Activated naive CD8-positive, alpha-beta T cell (primary cell): ENCODE measurements at regions not wholly inside any gene's neighbourhood (a gene's known extent, or its start where the extent isn't known, plus 50 kb on each side); places are given as distances from the start of the nearest gene placed in this dataset.
"Not testable (repeated sequence)": the region's sequence is repeated elsewhere in the genome, so short reads cannot be mapped to it uniquely, and the experiment has no call there.

ENCODE experiments used
- H3K27ac Mint-ChIP-seq: one replicate; pipeline ENCODE4 v1.8.0; 2021; ENCODE audit warnings: mixed read lengths
- H3K27me3 Mint-ChIP-seq: one replicate; pipeline ENCODE4 v1.8.0; 2021; ENCODE audit warnings: mixed read lengths
- H3K36me3 Mint-ChIP-seq: one replicate; pipeline ENCODE4 v1.8.0; 2021; ENCODE audit warnings: mixed read lengths
- H3K4me1 Mint-ChIP-seq: one replicate; pipeline ENCODE4 v1.8.0; 2021; ENCODE audit warnings: low read depth, mixed read lengths
- H3K4me3 Mint-ChIP-seq: one replicate; pipeline ENCODE4 v1.8.0; 2021; ENCODE audit warnings: mild to moderate bottlenecking, mixed read lengths
- H3K9me3 Mint-ChIP-seq: one replicate; pipeline ENCODE4 v1.8.0; 2021; ENCODE audit warnings: low read depth, mixed read lengths

DNA sequence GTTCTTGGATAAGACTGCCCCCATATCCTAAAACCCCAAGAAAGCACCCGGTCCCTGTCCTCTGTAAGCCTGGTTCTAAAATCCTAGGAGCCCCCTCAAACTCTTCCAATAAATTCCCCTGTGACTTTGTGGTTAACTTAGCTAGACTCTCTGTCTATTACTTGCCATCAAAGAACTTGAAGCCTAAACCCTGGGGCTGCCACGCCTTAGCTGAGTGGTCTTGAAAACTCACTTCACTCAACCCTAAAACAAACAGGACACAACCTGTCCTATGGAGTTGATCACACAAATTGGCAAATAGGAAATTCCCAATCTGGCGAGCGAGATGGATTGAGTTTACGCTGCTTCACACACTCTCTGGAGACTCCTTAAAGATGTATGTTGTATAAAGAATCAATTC, 191.4 kb upstream of the SVIL start:
- H3K36me3 Mint-ChIP-seq: peaks cover 3% of the 10 kb centered on the region
- H3K4me3 Mint-ChIP-seq: no peak overlapping the region
- no peak overlapping the region for H3K27ac Mint-ChIP-seq
- H3K4me1 Mint-ChIP-seq: no peaks in the 10 kb centered on the region
- peaks cover 7% of the 10 kb centered on the region for H3K27me3 Mint-ChIP-seq
- peaks cover 3% of the 10 kb centered on the region for H3K9me3 Mint-ChIP-seq

DNA sequence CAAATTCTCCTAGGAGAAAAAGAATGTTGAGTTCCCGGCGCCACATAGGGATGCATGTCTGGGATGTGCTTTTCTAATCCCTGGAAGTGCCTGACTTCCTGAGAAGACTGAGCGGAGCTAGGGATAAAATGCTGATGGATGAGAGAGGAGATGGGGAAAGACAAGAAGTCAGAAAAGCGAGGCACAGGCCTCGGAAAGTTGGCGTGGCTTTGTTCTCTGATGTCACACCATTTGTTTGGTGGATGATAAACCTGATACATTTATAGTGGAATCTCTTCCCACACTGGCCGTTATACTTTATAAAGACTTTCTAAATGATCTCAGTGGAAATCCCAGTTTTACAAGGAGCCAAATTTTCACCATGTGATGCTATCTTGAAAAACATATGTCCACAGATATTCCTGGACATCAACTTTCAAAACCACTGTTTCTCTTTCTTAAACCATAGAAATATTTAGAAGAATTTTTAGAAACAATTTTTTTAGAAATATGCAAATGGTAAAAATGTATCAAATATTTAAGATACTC, 188.8 kb upstream of the SVIL start:
- H3K27ac Mint-ChIP-seq: no peak overlapping the region
- H3K4me3 Mint-ChIP-seq: no peak overlapping the region
- H3K4me1 Mint-ChIP-seq: no peaks in the 10 kb centered on the region
- peaks cover 7% of the 10 kb centered on the region for H3K27me3 Mint-ChIP-seq
- no peaks in the 10 kb centered on the region for H3K9me3 Mint-ChIP-seq
- no peaks in the 10 kb centered on the region for H3K36me3 Mint-ChIP-seq

DNA sequence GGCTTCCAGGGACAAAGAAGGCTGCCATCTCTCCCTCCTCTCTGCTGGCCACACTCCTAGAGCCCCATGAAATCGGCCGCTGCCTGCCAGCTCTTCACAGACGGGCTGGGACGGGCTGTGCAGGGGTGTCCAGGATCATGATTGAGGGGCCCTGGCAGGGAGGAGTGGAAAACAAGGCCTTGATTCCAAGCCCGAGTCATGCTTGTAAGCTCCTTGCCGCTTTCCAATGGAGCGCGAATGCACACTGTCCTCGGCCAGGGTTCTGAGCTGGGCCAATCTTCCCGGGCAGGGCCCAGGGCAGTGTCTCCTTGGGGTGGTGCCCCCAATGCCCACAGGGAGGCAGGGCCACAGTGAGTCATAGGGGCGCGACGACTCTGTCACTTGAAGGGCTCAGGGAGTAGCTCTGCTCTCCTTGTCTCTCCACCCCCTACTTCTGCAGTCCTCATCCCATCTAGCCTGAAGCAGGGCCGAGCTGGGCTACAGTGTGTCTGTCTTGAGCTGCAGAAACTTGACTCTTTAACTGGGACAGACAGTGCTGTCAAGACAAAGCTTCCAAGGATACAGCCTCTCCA, 186.2 kb upstream of the SVIL start:
- H3K27ac Mint-ChIP-seq: no peak overlapping the region
- H3K4me1 Mint-ChIP-seq: no peaks in the 10 kb centered on the region
- H3K27me3 Mint-ChIP-seq: peaks cover 6% of the 10 kb centered on the region
- H3K36me3 Mint-ChIP-seq: no peaks in the 10 kb centered on the region
- H3K4me3 Mint-ChIP-seq: no peak overlapping the region
- no peaks in the 10 kb centered on the region for H3K9me3 Mint-ChIP-seq

DNA sequence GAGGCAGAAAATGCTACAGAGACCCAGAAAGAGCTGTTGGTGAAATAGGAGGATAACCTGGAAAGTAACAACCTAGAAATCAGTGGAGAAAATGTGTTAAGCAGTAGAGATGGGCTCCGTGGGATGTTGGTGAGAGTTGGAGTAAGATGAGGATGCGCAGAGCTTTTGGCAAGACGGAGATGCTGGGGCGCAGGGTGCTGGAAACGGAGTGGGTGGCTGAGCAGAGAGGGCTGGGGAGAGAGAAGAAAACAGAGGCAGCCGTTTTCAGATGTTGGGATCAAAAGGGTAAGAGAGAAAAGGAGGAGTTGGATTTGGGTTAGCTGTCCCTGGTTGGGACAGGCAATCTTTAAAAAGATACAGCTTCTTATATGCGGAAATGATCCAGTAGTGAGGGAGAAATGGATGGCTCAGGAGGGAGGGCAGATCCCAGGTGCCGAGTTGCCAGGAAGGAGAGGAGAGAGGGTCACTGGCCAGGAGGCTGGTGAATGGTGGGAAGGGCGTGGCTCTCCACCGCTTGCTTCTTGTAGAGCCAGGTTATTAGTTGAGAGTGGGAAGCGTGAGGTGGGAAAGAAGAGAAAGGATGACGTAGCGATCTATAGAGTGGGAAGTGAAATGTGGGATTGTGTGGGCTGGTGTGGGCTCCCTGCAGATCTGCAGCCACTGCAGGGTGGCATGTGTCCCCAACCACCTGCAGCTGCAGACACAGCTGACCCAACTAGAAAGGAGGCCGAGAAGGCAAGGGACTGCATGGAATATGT, 182.2 kb upstream of the SVIL start:
- Mint-ChIP-seq H3K4me3 (no peak overlapping the region), H3K27me3 (peaks cover 3% of the 10 kb centered on the region), H3K27ac (no peak overlapping the region), H3K4me1 (peaks cover 5% of the 10 kb centered on the region), H3K9me3 (no peaks in the 10 kb centered on the region), H3K36me3 (no peaks in the 10 kb centered on the region)

DNA sequence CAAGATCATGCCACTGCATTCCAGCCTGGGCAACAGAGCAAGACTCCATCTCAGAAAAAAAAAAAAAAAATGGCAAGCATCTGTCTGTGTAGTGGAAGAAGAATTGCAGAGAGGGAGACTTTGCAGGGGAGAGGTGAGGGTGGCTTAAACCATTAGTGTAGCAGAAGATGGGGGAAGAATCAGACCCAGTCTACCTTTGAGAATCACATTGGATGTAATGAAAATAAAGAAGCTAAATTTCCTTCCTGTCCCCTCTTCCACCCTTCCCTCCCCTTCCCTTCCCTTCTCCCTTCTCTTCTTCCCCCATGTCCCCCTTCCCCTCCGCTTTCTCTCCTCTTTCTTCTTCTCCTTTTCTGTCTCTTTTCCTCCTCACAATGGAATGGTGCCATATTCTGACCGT, 180.8 kb upstream of the SVIL start:
- H3K27me3 Mint-ChIP-seq: peaks cover 3% of the 10 kb centered on the region
- no peaks in the 10 kb centered on the region for H3K36me3 Mint-ChIP-seq
- H3K4me1 Mint-ChIP-seq: peaks cover 13% of the 10 kb centered on the region
- H3K27ac Mint-ChIP-seq: no peak overlapping the region
- H3K4me3 Mint-ChIP-seq: no peak overlapping the region
- no peaks in the 10 kb centered on the region for H3K9me3 Mint-ChIP-seq

DNA sequence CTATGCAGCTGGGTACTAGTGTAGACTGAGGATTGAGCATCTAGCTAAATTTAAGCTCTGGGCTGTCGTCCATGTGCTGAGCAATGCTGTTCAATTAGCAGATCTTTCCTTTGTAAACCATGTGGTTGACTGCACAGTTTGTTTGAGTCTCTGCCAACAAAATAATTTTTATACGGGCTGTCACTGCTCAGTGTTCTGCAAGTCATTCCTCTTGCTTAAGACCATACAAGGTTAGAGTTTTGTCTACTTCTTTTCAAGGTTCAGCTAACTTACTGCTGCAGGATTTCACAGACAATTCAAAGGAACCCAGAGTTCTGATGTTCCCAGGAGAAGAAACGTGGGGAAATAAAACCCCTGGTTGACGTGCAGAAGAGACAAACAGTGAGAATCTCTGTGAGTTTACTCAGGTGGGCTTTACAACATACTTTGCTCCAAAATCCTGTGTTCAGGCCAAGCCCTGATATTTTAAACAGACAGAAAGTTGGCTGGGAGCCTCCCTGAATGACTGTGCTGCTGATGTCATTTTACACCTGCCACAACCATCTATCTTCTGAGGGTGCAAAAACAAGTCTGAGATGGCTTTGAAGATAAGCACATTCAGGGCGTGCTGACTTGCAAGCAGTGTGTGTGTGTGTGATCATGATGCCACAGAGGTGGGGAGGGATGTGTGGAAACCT, 177.1 kb upstream of the SVIL start:
- no peak overlapping the region for H3K27ac Mint-ChIP-seq
- no peaks in the 10 kb centered on the region for H3K36me3 Mint-ChIP-seq
- H3K4me3 Mint-ChIP-seq: no peak overlapping the region
- H3K9me3 Mint-ChIP-seq: no peaks in the 10 kb centered on the region
- peaks cover 7% of the 10 kb centered on the region for H3K27me3 Mint-ChIP-seq
- H3K4me1 Mint-ChIP-seq: peaks cover 16% of the 10 kb centered on the region

DNA sequence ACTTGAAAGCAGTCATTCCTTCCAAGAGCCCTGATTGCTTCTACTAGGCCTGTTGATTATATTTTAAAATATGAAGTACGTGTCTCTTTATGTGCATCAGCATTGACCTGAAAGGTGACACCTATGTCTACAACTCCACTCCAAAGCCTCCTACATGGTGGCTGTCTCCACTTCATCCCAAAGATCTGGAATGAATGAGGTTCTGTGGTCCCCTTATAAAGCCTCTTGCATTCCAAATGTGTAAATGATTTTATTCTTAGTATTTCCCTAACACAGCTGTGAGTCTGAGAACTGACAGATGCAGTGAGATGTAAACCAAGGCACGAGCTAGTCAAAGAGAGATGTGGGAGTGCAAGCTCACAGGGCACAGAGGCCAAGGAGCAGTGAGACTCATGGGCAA, 176.0 kb upstream of the SVIL start:
- peaks cover 16% of the 10 kb centered on the region for H3K4me1 Mint-ChIP-seq
- no peak overlapping the region for H3K4me3 Mint-ChIP-seq
- no peaks in the 10 kb centered on the region for H3K36me3 Mint-ChIP-seq
- H3K9me3 Mint-ChIP-seq: no peaks in the 10 kb centered on the region
- peaks cover 7% of the 10 kb centered on the region for H3K27me3 Mint-ChIP-seq
- H3K27ac Mint-ChIP-seq: no peak overlapping the region

DNA sequence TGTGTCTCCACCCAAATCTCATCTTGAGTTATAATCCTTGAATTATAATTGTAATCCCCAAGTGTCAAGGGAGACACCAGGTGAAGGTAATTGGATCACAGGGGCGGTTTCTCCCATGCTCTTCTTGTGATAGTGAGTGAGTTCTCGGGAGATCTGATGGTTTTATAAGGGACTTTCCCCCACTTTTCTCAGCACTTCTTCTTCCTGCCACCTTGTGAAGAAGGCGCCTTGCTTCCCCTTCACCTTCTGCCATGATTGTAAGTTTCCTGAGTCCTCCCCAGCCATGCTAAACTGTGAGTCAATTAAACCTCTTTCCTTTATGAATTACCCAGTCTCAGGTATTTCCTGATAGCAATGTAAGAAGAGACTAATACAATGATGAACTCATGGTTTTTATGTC, 175.5 kb upstream of the SVIL start:
- H3K9me3 Mint-ChIP-seq, H3K27ac Mint-ChIP-seq, H3K27me3 Mint-ChIP-seq, H3K36me3 Mint-ChIP-seq, H3K4me3 Mint-ChIP-seq: not testable (repeated sequence)
- peaks cover 16% of the 10 kb centered on the region for H3K4me1 Mint-ChIP-seq

DNA sequence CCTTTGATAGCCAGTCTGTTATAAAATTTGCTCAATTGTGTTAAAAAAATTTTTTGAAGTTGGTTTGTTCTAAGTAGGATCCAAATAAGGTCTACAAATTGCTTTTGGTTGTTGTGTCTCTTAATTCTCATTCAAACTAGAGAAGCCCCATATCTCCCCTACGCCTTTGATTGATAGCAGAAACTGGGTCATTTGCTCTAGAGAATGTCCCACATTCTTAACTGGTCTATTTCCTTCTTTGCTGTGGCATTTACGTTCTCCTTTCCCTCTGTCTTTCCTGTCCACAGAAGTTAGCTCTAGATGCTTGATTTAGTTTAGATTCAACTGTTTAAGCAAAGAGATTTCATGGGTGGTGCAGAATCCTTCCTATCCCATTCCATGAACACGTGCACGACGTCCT, 174.6 kb upstream of the SVIL start:
- Mint-ChIP-seq H3K4me3 (no peak overlapping the region), H3K27me3 (peaks cover 8% of the 10 kb centered on the region), H3K36me3 (no peaks in the 10 kb centered on the region), H3K9me3 (no peaks in the 10 kb centered on the region), H3K27ac (no peak overlapping the region), H3K4me1 (peaks cover 16% of the 10 kb centered on the region)

DNA sequence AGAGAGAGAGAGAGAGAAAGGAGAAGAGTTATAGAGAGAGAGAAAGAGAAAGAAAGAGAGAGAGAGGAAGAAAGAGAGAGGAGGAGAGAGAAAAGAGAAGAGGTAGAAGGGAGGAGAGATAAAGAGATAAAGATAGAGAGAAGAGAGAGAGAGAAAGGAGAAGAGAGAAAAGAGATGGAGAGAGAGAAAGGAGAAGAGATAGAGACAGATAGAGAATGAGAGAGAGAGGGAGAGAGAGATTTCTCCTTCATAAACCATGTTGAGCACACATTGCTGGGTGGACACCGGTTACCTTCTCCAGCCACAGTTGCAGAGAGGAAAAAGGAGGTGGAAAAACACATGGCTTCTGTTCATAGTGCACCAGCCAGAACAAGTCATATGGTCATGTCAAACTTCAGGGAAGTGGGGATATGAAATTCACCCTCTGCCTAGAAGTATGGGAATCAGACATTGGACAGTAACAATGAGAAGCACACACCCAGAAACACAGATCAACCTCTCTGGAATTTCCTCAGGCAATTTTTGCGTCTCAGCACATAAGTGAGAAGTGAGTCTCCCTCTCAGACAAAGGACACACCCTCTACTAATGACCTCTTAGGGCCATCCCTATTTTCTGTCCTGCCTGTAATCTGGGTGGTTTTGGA, 172.5 kb upstream of the SVIL start:
- no peaks in the 10 kb centered on the region for H3K9me3 Mint-ChIP-seq
- H3K36me3 Mint-ChIP-seq: no peaks in the 10 kb centered on the region
- H3K4me1 Mint-ChIP-seq: peaks cover 16% of the 10 kb centered on the region
- peaks cover 8% of the 10 kb centered on the region for H3K27me3 Mint-ChIP-seq
- H3K4me3 Mint-ChIP-seq: no peak overlapping the region
- H3K27ac Mint-ChIP-seq: no peak overlapping the region

DNA sequence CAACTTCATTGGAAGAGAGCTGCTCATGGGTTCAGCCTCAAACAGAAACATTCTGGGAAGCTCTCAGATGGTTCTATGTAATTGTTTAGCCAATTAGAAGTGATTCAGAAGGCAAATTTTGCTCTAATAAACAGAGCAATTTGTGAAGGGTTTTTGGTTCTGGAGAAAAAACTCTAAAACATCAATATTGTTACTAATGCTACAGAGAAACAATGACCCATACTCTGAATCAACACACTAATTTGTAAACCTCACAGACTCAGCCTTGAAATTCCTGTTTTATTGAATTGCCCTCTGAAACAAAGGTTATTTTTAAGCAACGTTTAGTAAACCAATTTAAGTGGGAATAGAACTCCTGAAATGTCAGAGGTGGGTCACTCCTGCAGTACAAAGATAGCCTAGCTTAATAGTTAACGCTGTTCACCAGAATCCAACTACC, 171.6 kb upstream of the SVIL start:
- Mint-ChIP-seq H3K27me3 (peaks cover 8% of the 10 kb centered on the region), H3K36me3 (no peaks in the 10 kb centered on the region), H3K4me1 (peaks cover 9% of the 10 kb centered on the region), H3K4me3 (no peak overlapping the region), H3K9me3 (no peaks in the 10 kb centered on the region), H3K27ac (no peak overlapping the region)

DNA sequence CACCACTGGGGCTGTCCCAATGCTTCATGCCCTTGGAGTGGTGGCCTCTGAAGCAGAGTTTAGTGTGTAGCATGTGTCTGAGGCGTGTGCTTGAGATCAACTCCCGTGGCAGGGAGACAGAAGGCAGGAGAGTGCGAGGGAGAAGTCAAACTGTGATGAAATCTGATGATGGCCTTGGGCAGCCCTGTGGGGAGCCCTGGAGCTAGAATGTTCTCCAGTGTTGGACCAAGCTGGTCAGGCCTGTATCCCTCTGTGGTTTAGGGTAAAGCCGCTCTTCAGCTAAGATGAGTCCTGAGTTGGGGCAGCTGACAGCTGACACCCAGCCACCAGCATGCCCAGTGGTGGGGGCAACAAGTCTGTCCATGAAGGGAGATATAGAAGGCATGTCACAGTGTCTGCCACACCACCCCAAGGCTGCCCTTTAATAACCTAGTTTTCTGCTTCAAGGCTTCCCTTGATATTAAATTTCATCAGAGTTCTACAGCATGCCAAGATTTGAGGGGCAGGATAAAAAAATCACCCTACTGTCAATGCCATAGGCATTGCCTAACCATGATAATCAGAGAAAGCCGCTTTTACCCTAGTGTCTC, 170.5 kb upstream of the SVIL start:
- Mint-ChIP-seq H3K4me3 (no peak overlapping the region), H3K4me1 (peaks cover 2% of the 10 kb centered on the region), H3K27ac (no peak overlapping the region), H3K9me3 (no peaks in the 10 kb centered on the region), H3K27me3 (peaks cover 8% of the 10 kb centered on the region), H3K36me3 (no peaks in the 10 kb centered on the region)

DNA sequence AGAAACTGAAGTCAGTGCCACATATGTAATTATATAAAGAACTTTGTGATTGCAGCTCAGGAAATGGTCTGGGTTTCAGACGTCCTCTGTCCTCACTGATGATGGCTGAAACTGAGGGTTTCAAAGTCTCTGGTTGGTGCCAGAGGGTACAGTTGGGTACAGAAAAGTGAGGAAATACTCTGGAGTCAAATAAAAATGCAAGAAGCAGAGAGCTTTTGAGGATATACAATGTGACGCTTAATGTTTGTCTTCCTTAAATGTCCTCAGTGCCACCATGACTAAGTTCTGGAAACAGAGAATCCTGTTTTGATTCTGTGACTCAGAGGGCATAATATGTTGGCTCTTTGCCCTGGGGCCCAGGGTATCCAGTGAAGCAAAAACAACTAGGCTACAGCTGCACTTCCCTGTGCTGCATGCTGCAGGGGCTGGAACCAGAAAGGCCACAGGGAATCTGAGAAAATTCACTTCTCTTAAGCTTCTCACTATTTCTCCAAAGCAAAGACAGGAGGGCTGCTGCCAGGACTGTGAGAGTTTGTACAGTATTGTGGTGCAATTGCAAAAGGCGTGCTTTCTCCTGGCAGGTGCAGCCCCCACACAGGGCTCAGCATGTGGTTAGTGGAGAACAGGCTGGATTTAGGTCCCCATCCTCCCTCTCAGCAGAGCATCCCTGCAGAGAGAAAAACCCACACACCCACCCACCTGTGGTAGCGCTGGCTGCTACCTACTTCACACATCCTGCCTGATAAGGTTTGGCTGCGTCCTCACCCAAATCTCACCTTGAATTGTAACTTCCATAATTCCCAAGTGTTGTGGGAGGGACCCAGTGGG, 169.5 kb upstream of the SVIL start:
- Mint-ChIP-seq H3K27ac (no peak overlapping the region), H3K27me3 (peaks cover 8% of the 10 kb centered on the region), H3K4me1 (peaks cover 2% of the 10 kb centered on the region), H3K9me3 (no peaks in the 10 kb centered on the region), H3K4me3 (no peak overlapping the region), H3K36me3 (no peaks in the 10 kb centered on the region)

DNA sequence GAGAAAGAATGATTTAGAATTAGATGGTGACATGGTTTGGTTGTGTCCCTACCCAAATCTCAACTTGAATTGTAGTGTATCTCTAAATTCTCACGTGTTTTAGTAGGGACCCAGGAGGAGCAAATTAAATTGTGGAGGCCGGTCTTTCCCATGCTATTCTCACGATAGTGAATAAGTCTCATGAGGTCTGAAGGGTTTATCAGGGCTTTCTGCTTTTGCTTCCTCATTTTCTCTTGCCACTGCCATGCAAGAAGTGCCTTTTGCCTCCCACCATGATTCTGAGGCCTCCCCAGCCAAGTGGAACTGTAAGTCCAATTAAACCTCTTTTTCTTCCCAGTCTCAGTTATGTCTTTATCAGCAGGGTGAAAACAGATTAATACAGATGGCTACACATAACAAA, 167.4 kb upstream of the SVIL start:
- peaks cover 2% of the 10 kb centered on the region for H3K4me1 Mint-ChIP-seq
- H3K27ac Mint-ChIP-seq: no peak overlapping the region
- H3K36me3 Mint-ChIP-seq: no peaks in the 10 kb centered on the region
- peaks cover 6% of the 10 kb centered on the region for H3K27me3 Mint-ChIP-seq
- no peak overlapping the region for H3K4me3 Mint-ChIP-seq
- no peaks in the 10 kb centered on the region for H3K9me3 Mint-ChIP-seq
